ENCODE measurements at regions not wholly inside any gene's neighbourhood (a gene's known extent, or its start where the extent isn't known, plus 50 kb on each side); places are given as distances from the start of the nearest gene placed in this dataset.

GRCh38 chr14:65238456-65238855, 136.1 kb upstream of the MAX start:
- no peaks in the 10 kb centered on the region for H3K9me2 ChIP-seq
- H3K79me2 ChIP-seq (ENCODE audit: insufficient read depth), result no peaks in the 10 kb centered on the region
- no peaks in the 10 kb centered on the region for H3K27me3 ChIP-seq (ENCODE audit: insufficient read depth)
- H3K36me3 ChIP-seq (replicated peaks in 1 of 2; ENCODE audit: control insufficient read depth in 1 of 2, insufficient read depth in 2 of 2, low read length in 1 of 2), result no peaks in the 10 kb centered on the region
- H4K20me1 ChIP-seq (ENCODE audit: insufficient read depth), result no peaks in the 10 kb centered on the region
- H2AFZ ChIP-seq (ENCODE audit: low read depth), result peak overlapping the region; percentile 17; the same call in 1 of the 2 replicates
- H3K4me3 ChIP-seq (ENCODE audit: low read depth in 2 of 2, low read length in 1 of 2), result no peak overlapping the region
- H3K9me3 ChIP-seq, result no peaks in the 10 kb centered on the region
- H3K9ac ChIP-seq, result peak overlapping the region; percentile 48; the same call in 1 of the 2 replicates
- no peak for DNase-seq
- peak overlapping the region; percentile 42 for H3K4me2 ChIP-seq
- peaks cover 0 to 30% of the 10 kb centered on the region in 2 experiments; a peak in 3 of 4 replicates for H3K4me1 ChIP-seq (ENCODE audit: control insufficient read depth in 1 of 2, insufficient read depth in 2 of 2, low read depth in 1 of 2, low read length in 1 of 2)
- peaks cover 12% of the 10 kb centered on the region for H3F3A ChIP-seq (replicated peaks; ENCODE audit: insufficient read depth)
- ChIA-PET CTCF (no interaction called here), POLR2A (no interaction called here)
- TF ChIP-seq MXI1 (IDR thresholded peaks at IDR 0.05; ENCODE audit: low read depth, low read length) (no peak), FOSL2 (IDR thresholded peaks at IDR 0.05; ENCODE audit: borderline replicate concordance, low read depth) (peak; percentile 73), EP300 (IDR thresholded peaks at IDR 0.05; ENCODE audit: borderline replicate concordance in 1 of 2, low read depth in 1 of 2, low read length in 1 of 2) (peak in 1 of 2 experiments; percentile 39; a peak in 1 of 4 replicates), PBX3 (IDR thresholded peaks at IDR 0.05) (no peak), USF1 (IDR thresholded peaks at IDR 0.05; ENCODE audit: borderline replicate concordance, low read depth) (no peak), TEAD4 (IDR thresholded peaks at IDR 0.05; ENCODE audit: borderline replicate concordance, insufficient read depth) (0 out of 2 replicates have a peak, but pooled peaks have one; percentile 18), POLR2AphosphoS5 (IDR thresholded peaks at IDR 0.05; ENCODE audit: low read depth, low read length) (no peak), SMC3 (IDR thresholded peaks at IDR 0.05; ENCODE audit: low read depth, low read length) (no peak), SIN3A (IDR thresholded peaks at IDR 0.05; ENCODE audit: borderline replicate concordance, low read depth, low read length) (no peak), RXRA (IDR thresholded peaks at IDR 0.05; ENCODE audit: borderline replicate concordance, low read depth) (peak; percentile 89), USF2 (IDR thresholded peaks at IDR 0.05; ENCODE audit: borderline replicate concordance, low read depth, low read length) (no peak), TCF12 (IDR thresholded peaks at IDR 0.05) (peak; percentile 53), JUND (IDR thresholded peaks at IDR 0.05) (peak; percentile 53)
- TF ChIP-seq, protein P1, sequence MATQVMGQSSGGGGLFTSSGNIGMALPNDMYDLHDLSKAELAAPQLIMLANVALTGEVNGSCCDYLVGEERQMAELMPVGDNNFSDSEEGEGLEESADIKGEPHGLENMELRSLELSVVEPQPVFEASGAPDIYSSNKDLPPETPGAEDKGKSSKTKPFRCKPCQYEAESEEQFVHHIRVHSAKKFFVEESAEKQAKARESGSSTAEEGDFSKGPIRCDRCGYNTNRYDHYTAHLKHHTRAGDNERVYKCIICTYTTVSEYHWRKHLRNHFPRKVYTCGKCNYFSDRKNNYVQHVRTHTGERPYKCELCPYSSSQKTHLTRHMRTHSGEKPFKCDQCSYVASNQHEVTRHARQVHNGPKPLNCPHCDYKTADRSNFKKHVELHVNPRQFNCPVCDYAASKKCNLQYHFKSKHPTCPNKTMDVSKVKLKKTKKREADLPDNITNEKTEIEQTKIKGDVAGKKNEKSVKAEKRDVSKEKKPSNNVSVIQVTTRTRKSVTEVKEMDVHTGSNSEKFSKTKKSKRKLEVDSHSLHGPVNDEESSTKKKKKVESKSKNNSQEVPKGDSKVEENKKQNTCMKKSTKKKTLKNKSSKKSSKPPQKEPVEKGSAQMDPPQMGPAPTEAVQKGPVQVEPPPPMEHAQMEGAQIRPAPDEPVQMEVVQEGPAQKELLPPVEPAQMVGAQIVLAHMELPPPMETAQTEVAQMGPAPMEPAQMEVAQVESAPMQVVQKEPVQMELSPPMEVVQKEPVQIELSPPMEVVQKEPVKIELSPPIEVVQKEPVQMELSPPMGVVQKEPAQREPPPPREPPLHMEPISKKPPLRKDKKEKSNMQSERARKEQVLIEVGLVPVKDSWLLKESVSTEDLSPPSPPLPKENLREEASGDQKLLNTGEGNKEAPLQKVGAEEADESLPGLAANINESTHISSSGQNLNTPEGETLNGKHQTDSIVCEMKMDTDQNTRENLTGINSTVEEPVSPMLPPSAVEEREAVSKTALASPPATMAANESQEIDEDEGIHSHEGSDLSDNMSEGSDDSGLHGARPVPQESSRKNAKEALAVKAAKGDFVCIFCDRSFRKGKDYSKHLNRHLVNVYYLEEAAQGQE (IDR thresholded peaks at IDR 0.05; ENCODE audit: low read depth, low read length), result no peak
- H3K27ac ChIP-seq (ENCODE audit: low read depth in 2 of 2, low read length in 1 of 2), result peak overlapping the region in 1 of 2 experiments; percentile 79; a peak in 2 of 4 replicates
- WGBS (ENCODE audit: low lambda C conversion rate), result 65% methylated on average over 6 of the region's 6 CpGs

Data from SK-N-SH (cell line).